GM19397 (cell line): ENCODE measurements at regions not wholly inside any gene's neighbourhood (a gene's known extent, or its start where the extent isn't known, plus 50 kb on each side); places are given as distances from the start of the nearest gene placed in this dataset.
"Not testable (repeated sequence)": the region's sequence is repeated elsewhere in the genome, so short reads cannot be mapped to it uniquely, and the experiment has no call there.

Experiments used
- ATAC-seq: cut with Tn5 transposase; IDR thresholded peaks from one replicate; pipeline ENCODE4 v1.9.1; 2021; ENCODE audit warnings: mild to moderate bottlenecking, moderate library complexity; ENCODE audit not compliant: unreplicated experiment

- ATAC-seq: no peak
These were observed 87.7 kb upstream of the SLC45A1 start for GRCh38 chr1:8230292-8230621.

- no peak for ATAC-seq
These were observed 89.7 kb upstream of the SLC45A1 start for GRCh38 chr1:8228253-8228652.

DNA sequence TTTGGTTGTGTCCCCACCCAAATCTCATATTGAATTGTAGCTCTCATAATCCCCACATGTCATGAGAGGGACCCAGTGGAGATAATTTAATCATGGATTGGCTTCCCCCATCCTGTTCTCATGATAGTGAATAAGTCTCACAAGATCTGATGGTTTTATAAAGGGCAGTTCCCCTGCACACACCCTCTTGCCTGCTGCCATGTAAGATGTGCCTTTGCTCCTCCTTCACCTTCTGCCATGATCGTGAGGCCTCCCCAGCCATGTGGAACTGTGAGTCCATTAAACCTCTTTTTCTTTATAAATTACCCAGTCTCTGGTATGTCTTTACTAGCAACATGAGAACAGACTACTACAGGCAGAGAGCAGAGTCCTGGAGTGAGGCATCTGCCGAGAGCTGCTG is 90.2 kb upstream of the SLC45A1 start:
- not testable (repeated sequence) for ATAC-seq

- ATAC-seq: no peak
These were observed 91.2 kb upstream of the SLC45A1 start for GRCh38 chr1:8226747-8227146.

DNA sequence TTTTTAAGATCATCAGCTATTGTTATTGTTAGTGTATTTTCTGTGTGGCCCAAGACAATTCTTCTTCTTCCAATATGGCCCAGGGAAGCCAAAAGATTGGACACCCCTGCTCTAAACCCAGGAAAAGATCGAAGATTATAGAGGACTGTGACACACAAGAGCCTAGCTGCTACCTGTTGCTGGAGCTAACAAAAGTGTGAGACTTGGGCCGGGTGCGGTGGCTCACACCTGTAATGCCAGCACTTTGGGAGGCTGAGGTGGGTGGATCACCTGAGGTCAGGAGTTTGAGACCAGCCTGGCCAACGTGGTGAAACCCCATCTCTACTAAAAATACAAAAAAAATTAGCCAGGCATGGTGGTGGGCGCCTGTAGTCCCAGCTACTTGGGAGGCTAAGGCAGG is 91.9 kb upstream of the SLC45A1 start:
- not testable (repeated sequence) for ATAC-seq

GRCh38 chr1:8223526-8223925 is 94.4 kb upstream of the SLC45A1 start:
- ATAC-seq: no peak

DNA sequence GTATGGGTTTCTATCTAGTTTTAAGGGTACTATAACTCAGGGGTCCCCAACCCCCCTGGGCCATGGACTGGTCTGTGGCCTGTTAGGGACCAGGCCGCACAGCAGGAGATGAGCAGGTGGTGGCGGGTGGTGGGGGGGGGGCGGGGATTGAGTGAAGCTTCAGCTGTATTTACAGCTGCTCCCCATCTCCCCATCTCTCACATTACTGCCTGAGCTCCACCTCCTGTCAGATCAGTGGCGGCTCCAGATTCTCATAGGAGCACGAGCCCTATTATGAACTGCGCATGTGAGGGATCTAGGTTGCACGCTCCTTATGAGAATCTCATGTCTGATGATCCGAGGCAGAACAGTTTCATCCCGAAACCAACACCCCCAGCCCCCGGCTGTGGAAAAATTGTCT is 95.1 kb upstream of the SLC45A1 start:
- ATAC-seq: no peak

DNA sequence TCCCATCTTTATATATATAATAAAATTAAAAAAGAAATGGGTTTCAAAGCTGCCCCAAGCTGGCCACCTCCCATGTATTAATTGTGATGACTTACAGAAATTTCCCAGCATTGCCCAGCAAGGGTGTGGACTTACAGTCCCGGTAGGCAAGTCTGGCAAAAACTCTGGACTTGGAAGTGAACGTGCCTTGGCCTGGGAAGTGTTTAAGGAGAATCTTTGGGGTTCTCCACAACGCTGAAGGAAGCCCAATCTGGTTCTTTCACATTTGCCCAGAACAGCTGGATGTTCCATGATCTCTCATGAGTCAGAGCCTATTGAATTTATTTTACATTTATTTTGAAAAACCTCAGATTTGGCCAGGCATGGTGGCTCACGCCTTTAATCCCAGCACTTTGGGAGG is 98.4 kb upstream of the SLC45A1 start:
- no peak for ATAC-seq

- no peak for ATAC-seq
These were observed 99.4 kb upstream of the SLC45A1 start for GRCh38 chr1:8218351-8219092.

DNA sequence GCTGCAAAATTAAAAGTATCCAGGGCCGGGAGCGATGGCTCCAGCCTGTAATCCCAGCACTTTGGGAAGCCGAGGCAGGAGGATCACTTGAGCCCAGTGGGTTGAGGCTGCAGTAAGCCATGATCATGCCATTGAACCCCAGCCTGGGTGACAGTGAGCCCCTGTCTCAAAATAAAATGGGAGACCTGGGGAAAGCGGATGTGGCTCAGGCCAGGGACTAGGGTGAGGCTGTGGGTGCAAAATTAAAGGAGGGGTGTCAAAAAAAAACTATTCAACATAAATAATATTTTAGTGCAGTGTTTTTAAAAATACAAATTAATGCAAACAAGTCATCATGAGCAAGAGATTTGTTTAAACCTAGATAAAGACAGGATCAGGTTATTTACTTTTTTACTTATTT is 100.1 kb upstream of the SLC45A1 start:
- no peak for ATAC-seq

DNA sequence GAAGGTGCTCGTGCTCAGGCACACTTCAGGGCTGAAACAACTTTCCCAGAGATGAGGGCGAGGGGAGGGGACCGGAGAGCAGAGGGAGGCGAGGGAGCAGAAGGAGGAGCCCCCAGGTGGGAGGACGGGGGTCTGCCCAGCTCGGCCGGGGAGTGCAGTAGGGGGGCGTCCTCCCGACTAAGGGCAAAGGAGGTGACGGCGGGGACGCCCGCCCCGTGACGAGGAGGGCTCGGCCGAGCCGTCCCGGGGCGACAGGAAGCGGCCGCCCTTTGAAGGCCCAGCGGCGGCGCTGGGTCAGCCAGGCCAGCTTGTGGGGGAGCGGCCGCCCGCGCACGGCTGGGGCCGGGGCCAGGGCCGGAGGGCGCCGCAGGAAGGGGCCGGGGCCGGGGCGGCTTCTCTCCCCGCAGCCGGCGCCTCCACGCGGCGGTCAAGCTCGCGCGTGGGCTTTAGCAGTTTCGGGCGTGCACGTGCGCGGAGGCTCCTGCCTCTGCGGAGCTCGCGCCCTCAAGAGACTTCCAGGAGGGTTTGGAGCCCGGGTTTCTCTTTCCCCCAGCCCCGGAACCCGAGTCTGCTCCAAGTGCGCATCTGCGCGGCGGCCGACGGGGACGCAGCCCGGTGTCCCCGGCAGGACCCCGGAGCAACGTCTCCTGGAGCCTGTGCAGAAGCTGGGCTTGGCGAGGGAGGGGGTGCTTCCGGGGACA is 100.8 kb upstream of the SLC45A1 start:
- ATAC-seq: no peak

- ATAC-seq: no peak
These were observed 101.9 kb upstream of the SLC45A1 start for GRCh38 chr1:8216005-8216404.

DNA sequence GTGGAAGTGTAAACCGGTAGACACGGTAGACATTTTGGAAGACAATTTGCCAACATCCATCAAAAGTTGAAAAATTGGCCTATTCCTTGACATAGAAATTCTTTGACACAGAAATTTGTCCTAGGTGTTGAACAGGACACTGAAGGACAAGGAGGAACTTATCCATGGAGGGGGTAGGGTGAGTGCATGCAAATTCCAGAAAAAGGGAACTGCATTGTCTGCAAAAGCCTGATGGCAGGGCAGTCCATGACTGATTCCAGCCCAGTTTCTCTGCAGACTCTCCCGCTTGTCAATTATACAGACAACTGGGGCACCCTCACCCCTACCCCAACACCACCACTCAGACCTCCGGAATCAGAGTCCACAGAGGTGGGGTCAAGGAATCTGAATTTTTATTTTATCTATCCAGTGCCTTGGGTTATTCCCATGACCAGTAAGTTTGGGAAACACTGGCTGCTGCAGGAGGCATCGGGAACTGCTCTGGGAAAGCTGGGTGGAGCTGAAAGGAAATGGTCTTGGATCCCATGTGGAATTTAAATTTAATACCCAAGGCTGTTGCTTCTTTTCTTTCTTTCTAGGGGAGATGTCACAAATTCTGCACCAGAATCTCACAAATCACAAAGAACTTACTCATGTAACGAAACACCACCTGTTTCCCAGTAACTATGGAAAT is 103.3 kb upstream of the SLC45A1 start:
- ATAC-seq: no peak

- ATAC-seq: no peak
These were observed 104.2 kb upstream of the SLC45A1 start for GRCh38 chr1:8213676-8214075.

DNA sequence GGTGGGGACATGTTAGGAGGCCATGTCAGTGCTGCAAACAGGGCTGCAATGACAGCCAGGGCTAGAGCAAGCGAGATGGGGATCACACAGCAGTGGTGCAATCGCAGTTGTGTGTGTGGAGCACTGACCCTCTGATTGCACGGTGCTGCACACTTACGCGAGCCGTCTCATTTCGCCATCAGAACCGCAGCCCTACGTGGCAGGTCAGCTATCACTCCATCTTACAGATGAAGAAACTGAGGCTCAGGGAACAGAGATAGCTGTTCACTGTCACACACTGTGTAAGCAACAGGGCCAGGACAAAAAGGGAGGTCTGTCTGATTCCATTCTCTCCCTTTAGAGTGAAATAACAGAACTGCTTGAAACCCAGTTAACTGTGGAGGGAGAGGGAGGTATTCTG is 104.8 kb upstream of the SLC45A1 start:
- ATAC-seq: no peak

- no peak for ATAC-seq
These were observed 105.3 kb upstream of the SLC45A1 start for GRCh38 chr1:8212580-8213031.

GRCh38 chr1:8211883-8212579 is 105.9 kb upstream of the SLC45A1 start:
- ATAC-seq: no peak

DNA sequence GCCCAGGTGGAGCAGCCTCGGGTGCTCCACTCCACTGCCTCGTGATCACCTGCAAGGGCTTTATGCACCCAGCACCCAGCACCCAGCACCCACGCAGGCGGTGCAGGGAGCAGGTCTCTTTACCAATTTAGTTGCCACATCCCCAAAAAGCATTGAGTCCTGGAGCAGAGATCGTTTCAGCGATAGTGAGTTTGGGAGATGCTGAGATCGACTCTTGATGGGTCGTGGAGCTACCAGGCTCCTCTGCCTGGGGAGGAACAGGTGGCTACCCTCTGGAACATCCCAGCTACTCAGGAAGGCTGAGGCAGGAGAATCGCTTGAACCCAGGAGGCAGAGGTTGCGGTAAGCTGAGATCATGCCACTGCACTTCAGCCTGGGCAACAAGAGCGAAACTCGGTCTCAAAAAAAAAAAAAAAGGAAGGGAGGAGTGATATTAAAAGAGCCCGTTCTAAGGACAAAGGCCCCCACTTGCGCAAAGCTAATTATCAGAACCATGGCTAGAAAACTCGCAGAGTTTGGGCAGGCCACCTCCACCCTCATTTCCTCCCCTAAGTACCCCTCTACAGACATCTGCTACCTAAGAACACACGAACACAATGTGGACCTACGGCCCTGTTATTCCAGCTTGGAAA is 106.5 kb upstream of the SLC45A1 start:
- no peak for ATAC-seq

DNA sequence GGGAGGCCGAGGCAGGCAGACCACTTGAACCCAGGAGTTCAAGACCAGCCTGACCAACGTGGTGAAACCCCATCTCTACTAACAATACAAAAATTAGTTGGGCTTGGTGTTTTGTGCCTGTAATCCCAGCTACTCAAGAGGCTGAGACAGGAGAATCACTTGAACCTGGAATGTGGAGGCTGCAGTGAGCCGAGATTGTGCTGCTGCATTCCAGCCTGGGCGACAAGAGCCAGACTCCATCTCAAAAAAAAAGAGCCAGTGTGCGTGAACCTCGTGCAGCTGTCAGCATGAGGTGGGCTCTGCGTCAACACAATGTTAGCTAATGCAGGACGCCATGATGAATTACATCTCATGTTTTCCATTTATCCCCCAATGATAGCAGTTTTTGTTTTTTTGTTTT is 110.7 kb upstream of the SLC45A1 start:
- no peak for ATAC-seq

DNA sequence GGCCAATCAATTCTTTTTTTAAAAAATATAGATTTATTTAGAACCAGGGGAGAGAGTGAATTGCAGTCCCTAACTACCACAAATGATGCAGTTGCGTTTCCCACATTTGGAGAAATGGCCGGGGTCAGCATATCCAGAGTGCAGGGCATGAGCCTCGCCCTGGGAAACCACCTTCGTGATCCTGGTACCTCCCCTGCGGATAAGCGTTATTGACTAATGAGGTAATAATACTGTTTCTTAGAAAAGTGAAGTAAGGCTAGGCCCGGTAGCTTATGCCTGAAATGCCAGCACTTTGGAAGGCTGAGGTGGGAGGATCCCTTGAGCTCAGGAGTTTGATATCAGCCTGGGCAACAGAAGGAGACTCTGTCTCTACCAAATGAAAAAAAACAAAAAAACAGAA is 111.5 kb upstream of the SLC45A1 start:
- ATAC-seq: no peak

GRCh38 chr1:8205771-8206170 is 112.1 kb upstream of the SLC45A1 start:
- ATAC-seq: no peak
